Neural progenitor cell (in vitro differentiated cells): ENCODE measurements at regions not wholly inside any gene's neighbourhood (a gene's known extent, or its start where the extent isn't known, plus 50 kb on each side); places are given as distances from the start of the nearest gene placed in this dataset.

Source experiments
- EZH2phosphoT487 ChIP-seq: fragments of 200-600 bp; sonication (generic); IDR thresholded peaks from 2 replicates; pipeline ENCODE4 v1.6.1; 2017; ENCODE audit warnings: antibody characterized with exemption
- TF ChIP-seq, protein P1 (sequence below): fragments of 200-600 bp; sonication (generic); IDR thresholded peaks from 2 replicates; pipeline ENCODE4 v1.5.1; 2017; ENCODE audit warnings: antibody characterized with exemption, mild to moderate bottlenecking

DNA sequence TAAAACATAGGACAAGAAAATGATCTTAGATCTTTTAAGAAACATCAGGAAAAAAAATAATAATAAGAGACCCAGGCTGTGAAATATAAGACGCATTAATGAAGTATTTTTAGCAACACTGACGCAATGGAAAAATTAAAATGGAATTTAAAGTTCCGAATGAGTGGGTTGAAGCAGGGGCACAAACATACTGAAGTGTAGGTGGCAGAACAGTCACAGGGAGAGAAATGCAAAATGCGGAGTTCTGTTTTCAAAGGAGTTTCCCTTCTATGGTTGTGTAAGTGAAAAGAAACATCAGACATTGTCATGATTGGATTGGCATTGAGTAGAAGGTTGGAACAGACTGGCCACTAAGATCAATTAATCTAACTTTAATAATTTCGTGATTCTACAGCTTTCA, 159.8 kb downstream of the CYSLTR2 start:
- TF ChIP-seq, protein P1, sequence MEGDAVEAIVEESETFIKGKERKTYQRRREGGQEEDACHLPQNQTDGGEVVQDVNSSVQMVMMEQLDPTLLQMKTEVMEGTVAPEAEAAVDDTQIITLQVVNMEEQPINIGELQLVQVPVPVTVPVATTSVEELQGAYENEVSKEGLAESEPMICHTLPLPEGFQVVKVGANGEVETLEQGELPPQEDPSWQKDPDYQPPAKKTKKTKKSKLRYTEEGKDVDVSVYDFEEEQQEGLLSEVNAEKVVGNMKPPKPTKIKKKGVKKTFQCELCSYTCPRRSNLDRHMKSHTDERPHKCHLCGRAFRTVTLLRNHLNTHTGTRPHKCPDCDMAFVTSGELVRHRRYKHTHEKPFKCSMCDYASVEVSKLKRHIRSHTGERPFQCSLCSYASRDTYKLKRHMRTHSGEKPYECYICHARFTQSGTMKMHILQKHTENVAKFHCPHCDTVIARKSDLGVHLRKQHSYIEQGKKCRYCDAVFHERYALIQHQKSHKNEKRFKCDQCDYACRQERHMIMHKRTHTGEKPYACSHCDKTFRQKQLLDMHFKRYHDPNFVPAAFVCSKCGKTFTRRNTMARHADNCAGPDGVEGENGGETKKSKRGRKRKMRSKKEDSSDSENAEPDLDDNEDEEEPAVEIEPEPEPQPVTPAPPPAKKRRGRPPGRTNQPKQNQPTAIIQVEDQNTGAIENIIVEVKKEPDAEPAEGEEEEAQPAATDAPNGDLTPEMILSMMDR = no peak
- no peak for TF ChIP-seq EZH2phosphoT487
